ENCODE measurements at regions not wholly inside any gene's neighbourhood (a gene's known extent, or its start where the extent isn't known, plus 50 kb on each side); places are given as distances from the start of the nearest gene placed in this dataset.
"Not testable (repeated sequence)": the region's sequence is repeated elsewhere in the genome, so short reads cannot be mapped to it uniquely, and the experiment has no call there.

DNA sequence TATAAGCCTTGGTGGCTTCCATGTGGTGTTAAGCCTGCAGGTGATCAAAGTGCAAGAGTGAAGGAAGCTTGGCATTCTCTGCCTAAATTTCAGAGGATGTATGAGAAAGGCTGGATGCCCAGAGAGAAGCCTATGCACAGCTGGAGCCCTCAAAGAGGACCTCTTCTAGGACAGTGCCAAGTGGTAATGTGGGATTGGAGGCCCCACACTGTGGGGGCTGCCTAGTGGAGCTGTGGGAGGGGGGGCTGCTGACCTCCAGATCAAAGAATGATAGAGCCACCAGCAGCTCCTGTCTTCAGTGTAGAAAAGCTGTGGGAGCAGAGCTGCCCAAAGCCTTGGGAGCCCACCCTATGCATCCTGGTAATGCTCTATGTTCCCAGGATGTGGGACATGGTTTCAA lies 1512.7 kb upstream of the TPTE start (continued):
- no peak for TF ChIP-seq ZBTB33 (IDR thresholded peaks at IDR 0.05)
- TF ChIP-seq FOXA1 (IDR thresholded peaks at IDR 0.05): no peak
- TF ChIP-seq RAD21 (IDR thresholded peaks at IDR 0.05): no peak
- no peak for TF ChIP-seq GABPA (IDR thresholded peaks at IDR 0.05 in 1 of 2, conservative IDR thresholded peaks at IDR 0.05 in 1 of 2)
- no peak for TF ChIP-seq RXRA (IDR thresholded peaks at IDR 0.05)
- TF ChIP-seq TAF1 (conservative IDR thresholded peaks at IDR 0.05): no peak
- TF ChIP-seq JUND (IDR thresholded peaks at IDR 0.05): no peak

DNA sequence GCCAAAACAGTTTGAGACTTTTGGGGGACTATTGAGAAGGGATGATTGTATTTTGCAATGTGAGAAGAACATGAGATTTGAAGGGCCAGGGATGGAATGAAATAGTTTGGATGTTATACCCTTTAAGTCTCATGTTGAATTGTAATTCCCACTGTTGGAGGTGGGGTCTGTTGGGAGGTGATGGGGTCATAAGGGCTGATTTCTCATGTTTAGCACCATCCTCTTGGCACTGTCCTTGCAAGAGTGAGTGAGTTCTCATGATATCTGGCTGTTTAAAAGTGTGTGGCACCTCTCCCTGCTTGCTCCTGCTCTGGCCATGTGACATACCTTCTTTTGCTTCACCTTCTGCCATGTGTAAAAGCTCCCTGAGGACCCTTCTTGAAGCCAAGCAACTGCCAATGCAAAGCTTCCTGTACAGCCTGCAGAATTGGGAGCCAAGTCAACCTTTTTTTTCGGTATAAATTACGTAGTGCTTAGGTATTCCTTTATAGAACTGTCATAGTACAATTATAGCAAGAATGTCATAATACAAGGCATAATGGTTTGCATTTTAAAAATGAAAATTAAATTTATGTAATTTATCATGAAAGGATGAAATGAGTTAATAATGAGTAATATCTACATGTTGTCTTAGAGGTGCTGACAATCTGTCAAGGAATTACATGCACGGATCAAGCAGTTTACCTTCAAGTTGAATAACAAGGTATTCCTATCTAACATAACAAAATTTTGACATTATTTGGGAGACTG lies 1511.9 kb upstream of the TPTE start:
- H3K27me3 ChIP-seq (ENCODE audit: control insufficient read depth in 4 of 4, insufficient read depth in 4 of 4, low read length in 3 of 4); H3K36me3 ChIP-seq (ENCODE audit: control insufficient read depth in 4 of 4, insufficient read depth in 3 of 4, low read depth in 1 of 4, low read length in 3 of 4); H3K9ac ChIP-seq (ENCODE audit: low read depth in 1 of 2, low read length in 2 of 2); H3K9me3 ChIP-seq (ENCODE audit: control insufficient read depth in 4 of 4, low read length in 3 of 4); H3K4me3 ChIP-seq (ENCODE audit: low read depth in 1 of 3, low read length in 3 of 3); DNase-seq (ENCODE audit: low spot score); H3K4me1 ChIP-seq (ENCODE audit: control insufficient read depth in 4 of 4, insufficient read depth in 4 of 4, low read length in 3 of 4); H3K27ac ChIP-seq (ENCODE audit: low read depth in 1 of 2, low read length in 2 of 2): not testable (repeated sequence)
- WGBS: 40% methylated on average over 3 of the region's 3 CpGs

- H3K4me3 ChIP-seq (ENCODE audit: low read depth in 1 of 3, low read length in 3 of 3); H3K27me3 ChIP-seq (ENCODE audit: control insufficient read depth in 4 of 4, insufficient read depth in 4 of 4, low read length in 3 of 4); H3K9me3 ChIP-seq (ENCODE audit: control insufficient read depth in 4 of 4, low read length in 3 of 4); H3K27ac ChIP-seq (ENCODE audit: low read depth in 1 of 2, low read length in 2 of 2); DNase-seq (ENCODE audit: low spot score); H3K4me1 ChIP-seq (ENCODE audit: control insufficient read depth in 4 of 4, insufficient read depth in 4 of 4, low read length in 3 of 4); H3K36me3 ChIP-seq (ENCODE audit: control insufficient read depth in 4 of 4, insufficient read depth in 3 of 4, low read depth in 1 of 4, low read length in 3 of 4); H3K9ac ChIP-seq (ENCODE audit: low read depth in 1 of 2, low read length in 2 of 2): not testable (repeated sequence)
- 12% methylated on average over 4 of the region's 4 CpGs for WGBS
These were observed 1511.1 kb upstream of the TPTE start for GRCh38 chr21:9010121-9010795.

GRCh38 chr21:9010936-9011890 lies 1510.2 kb upstream of the TPTE start:
- H3K9ac ChIP-seq (ENCODE audit: low read depth in 1 of 2, low read length in 2 of 2); H3K36me3 ChIP-seq (ENCODE audit: control insufficient read depth in 4 of 4, insufficient read depth in 3 of 4, low read depth in 1 of 4, low read length in 3 of 4); H3K4me1 ChIP-seq (ENCODE audit: control insufficient read depth in 4 of 4, insufficient read depth in 4 of 4, low read length in 3 of 4); H3K27me3 ChIP-seq (ENCODE audit: control insufficient read depth in 4 of 4, insufficient read depth in 4 of 4, low read length in 3 of 4); DNase-seq (ENCODE audit: low spot score); H3K27ac ChIP-seq (ENCODE audit: low read depth in 1 of 2, low read length in 2 of 2); H3K4me3 ChIP-seq (ENCODE audit: low read depth in 1 of 3, low read length in 3 of 3); H3K9me3 ChIP-seq (ENCODE audit: control insufficient read depth in 4 of 4, low read length in 3 of 4): not testable (repeated sequence)
- 45% methylated on average over 3 of the region's 3 CpGs for whole genome bisulfite sequencing

GRCh38 chr21:9011916-9012315 lies 1509.5 kb upstream of the TPTE start:
- H3K9me3 ChIP-seq (ENCODE audit: control insufficient read depth in 4 of 4, low read length in 3 of 4); H3K27me3 ChIP-seq (ENCODE audit: control insufficient read depth in 4 of 4, insufficient read depth in 4 of 4, low read length in 3 of 4); H3K36me3 ChIP-seq (ENCODE audit: control insufficient read depth in 4 of 4, insufficient read depth in 3 of 4, low read depth in 1 of 4, low read length in 3 of 4); DNase-seq (ENCODE audit: low spot score); H3K4me1 ChIP-seq (ENCODE audit: control insufficient read depth in 4 of 4, insufficient read depth in 4 of 4, low read length in 3 of 4); H3K27ac ChIP-seq (ENCODE audit: low read depth in 1 of 2, low read length in 2 of 2); H3K4me3 ChIP-seq (ENCODE audit: low read depth in 1 of 3, low read length in 3 of 3); H3K9ac ChIP-seq (ENCODE audit: low read depth in 1 of 2, low read length in 2 of 2): not testable (repeated sequence)
- 30% methylated on average over 4 of the region's 4 CpGs for whole genome bisulfite sequencing

DNA sequence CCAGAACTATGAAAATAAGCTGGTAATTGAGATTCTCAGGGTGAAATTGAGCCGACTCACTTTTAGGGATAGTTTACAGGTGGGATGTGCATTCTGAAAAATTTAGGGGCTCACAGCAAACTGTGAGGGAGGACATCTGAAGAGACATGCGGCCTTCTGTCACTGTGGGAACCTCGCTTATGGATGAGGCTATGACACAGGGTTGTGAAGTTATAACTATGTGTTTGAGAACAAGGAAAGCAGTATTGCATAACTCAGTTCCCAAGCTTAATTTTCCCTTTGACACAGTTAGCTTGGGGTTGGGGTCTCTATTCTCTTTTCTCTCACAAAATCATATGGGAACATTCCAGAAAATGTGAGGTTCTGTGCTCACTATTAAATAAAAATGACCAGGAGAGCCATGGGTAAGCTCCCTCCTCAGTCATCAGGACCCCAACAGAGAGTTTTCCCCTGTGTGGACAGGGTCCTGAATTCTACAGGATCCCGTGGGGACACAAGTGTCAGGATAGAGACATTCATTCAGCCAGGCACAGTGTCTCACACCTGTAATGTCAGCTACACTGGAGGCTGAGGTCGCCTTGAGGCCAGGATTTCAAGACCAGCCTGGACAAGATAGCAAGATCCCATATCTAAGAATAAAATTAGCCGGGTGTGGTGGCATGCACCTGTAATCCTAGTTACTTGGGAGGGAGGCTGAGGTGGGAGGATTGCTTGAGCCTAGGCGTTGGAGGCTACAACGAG lies 1507.7 kb upstream of the TPTE start:
- DNase-seq (ENCODE audit: low spot score); H3K27me3 ChIP-seq (ENCODE audit: control insufficient read depth in 4 of 4, insufficient read depth in 4 of 4, low read length in 3 of 4); H3K9ac ChIP-seq (ENCODE audit: low read depth in 1 of 2, low read length in 2 of 2); H3K36me3 ChIP-seq (ENCODE audit: control insufficient read depth in 4 of 4, insufficient read depth in 3 of 4, low read depth in 1 of 4, low read length in 3 of 4); H3K4me1 ChIP-seq (ENCODE audit: control insufficient read depth in 4 of 4, insufficient read depth in 4 of 4, low read length in 3 of 4); H3K4me3 ChIP-seq (ENCODE audit: low read depth in 1 of 3, low read length in 3 of 3); H3K9me3 ChIP-seq (ENCODE audit: control insufficient read depth in 4 of 4, low read length in 3 of 4); H3K27ac ChIP-seq (ENCODE audit: low read depth in 1 of 2, low read length in 2 of 2): not testable (repeated sequence)
- 52% methylated on average over 8 of the region's 8 CpGs for WGBS
